GM12865 (cell line): ENCODE measurements at regions not wholly inside any gene's neighbourhood (a gene's known extent, or its start where the extent isn't known, plus 50 kb on each side); places are given as distances from the start of the nearest gene placed in this dataset.

Source experiments
- DNase-seq: peaks from one replicate; pipeline ENCODE4 v3.0.0; 2010; ENCODE audit warnings: low read depth
- H3K4me3 ChIP-seq: 2 replicates; pipeline ENCODE4 v1.5.1; 2011; ENCODE audit warnings: mild to moderate bottlenecking, low read depth, low read length, control low read depth
- CTCF ChIP-seq: IDR thresholded peaks from 2 replicates; pipeline ENCODE4 v1.5.1; 2011; ENCODE audit warnings: low read length, control low read depth, low read depth, inconsistent platforms; ENCODE audit not compliant: insufficient read depth; ENCODE audit errors: missing control alignments

GRCh38 chr4:180099957-180100356 lies 2143.2 kb upstream of the TENM3 start:
- no peak overlapping the region for H3K4me3 ChIP-seq
- no peak for DNase-seq
- no peak for TF ChIP-seq CTCF

GRCh38 chr4:180100433-180101344 lies 2142.5 kb upstream of the TENM3 start:
- no peak for TF ChIP-seq CTCF
- DNase-seq = no peak
- no peak overlapping the region for H3K4me3 ChIP-seq

- DNase-seq = no peak
- no peak for TF ChIP-seq CTCF
- no peak overlapping the region for H3K4me3 ChIP-seq
These were observed 2141.7 kb upstream of the TENM3 start for GRCh38 chr4:180101348-180102083.

- H3K4me3 ChIP-seq = no peak overlapping the region
- no peak for TF ChIP-seq CTCF
- DNase-seq = no peak
These were observed 2139.4 kb upstream of the TENM3 start for GRCh38 chr4:180103794-180104193.

DNA sequence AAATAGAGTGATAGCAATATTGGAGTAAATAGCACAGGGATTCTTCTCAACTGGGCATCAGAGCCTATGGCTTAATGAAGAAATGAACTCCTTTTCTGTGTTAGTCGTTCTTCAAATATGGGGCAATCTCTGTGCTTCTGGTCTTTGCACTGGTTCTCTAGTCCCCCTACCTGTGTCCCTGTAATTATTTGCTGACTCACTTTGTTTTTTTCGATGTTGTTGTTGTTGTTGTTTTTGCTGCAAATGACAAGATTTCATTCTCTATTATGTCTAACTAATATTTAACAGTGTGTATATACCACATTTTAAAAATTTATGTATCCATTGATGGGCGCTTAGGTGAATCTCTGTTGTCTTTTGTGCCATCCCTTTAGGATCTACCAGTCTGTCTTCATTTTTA lies 2137.8 kb upstream of the TENM3 start:
- H3K4me3 ChIP-seq = no peak overlapping the region
- DNase-seq = no peak
- TF ChIP-seq CTCF = no peak

DNA sequence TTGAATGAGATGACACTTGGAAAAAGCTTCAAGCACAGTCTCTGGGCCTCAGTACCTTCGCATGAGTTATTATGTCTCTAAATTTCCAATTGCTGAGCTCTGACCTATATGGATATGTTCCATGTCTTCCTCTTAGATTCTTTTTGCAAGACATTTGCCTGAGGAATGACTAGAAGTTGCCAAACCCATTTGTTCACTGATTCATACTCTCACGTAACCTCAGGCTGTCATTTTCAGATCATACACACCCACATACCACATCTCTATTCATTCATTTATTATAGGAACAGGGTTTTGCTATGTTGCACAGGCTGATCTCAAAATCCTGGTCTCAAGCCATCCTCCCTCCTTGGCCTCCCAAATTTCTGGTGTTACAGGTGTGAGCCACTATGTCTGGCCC lies 2137.1 kb upstream of the TENM3 start:
- DNase-seq = no peak
- TF ChIP-seq CTCF = no peak
- H3K4me3 ChIP-seq = no peak overlapping the region
